DMS79 (cell line): ENCODE measurements at regions not wholly inside any gene's neighbourhood (a gene's known extent, or its start where the extent isn't known, plus 50 kb on each side); places are given as distances from the start of the nearest gene placed in this dataset.
"Not testable (repeated sequence)": the region's sequence is repeated elsewhere in the genome, so short reads cannot be mapped to it uniquely, and the experiment has no call there.

Experiments
- DNase-seq: peaks from one replicate; lab custom pipeline; 2025; lab: John Stamatoyannopoulos, UW

DNA sequence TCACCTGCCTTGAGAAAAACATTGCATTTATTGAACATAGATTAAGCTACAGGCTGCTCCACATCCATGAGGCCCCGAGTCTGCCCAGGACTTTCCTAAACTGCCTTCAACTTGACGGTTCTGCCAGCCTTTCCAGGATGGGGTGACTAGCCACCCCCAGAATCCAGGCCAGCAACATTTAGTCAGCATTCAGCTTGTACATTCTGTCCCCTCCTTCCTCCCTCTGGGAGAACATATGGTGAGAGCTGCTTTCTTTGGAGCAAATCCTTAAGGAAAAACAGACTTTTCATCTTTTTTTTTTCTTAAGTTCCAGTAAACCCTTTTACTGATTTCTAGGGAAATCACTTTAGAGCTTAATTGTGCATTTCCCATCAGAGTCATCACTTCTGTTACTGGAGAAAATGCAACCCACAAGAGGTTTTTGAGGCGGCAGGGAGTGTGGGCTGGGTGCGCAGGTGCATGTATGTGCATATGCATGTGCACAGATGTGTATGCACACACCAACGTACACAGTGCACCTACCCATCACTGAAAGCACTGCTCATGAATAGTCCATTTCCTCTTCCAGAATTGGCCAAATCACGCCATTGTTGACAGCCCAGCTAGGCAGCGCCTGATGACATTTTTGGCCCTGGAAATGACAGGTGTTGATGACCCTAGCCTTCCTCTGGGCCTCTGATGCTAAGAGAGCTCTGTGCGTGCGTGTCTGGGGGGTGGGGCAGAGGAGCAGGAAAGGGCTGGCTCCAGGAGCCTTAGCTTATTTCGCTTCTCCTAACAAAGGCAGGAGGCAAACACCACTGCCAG is 145.6 kb downstream of the HSD17B3 start:
- no peak for DNase-seq

DNA sequence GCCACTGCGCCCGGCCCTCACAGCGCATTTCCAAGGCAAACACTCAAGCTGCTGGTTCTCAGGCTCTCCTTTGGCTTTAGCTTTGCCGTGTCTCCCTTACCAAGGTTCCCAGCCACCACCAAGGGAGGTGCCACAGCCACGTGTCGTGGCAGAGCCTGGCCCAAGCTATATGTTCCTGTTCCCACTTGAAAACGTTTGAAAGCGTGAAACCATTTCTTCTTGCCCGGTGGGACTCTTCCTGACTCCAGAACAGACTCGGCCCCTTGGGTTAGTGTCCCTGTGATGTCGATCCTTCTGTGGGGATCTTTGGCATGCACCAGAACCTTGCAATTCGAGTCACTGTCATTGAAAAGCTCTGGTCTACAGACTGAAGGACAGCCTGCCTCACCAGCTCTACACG is 147.9 kb downstream of the HSD17B3 start:
- no peak for DNase-seq

DNA sequence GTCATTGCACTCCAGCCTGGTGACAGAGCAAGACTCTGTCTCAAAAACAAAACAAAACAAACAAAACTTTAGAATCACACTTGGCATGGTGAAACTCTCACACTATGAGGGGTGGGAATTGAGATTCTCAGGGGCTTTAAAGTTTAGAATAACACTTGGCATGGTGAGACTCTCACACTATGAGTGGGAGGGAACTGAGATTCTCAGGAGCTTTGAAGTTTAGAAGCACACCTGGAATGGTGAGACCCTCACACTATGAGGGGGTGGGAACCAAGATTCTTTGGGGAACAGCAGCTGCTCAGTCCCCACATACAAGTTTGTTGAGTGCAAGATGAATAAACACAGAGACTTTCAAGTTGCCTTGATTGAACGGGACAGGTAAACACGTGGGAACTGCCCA is 149.4 kb downstream of the HSD17B3 start:
- DNase-seq: no peak

DNA sequence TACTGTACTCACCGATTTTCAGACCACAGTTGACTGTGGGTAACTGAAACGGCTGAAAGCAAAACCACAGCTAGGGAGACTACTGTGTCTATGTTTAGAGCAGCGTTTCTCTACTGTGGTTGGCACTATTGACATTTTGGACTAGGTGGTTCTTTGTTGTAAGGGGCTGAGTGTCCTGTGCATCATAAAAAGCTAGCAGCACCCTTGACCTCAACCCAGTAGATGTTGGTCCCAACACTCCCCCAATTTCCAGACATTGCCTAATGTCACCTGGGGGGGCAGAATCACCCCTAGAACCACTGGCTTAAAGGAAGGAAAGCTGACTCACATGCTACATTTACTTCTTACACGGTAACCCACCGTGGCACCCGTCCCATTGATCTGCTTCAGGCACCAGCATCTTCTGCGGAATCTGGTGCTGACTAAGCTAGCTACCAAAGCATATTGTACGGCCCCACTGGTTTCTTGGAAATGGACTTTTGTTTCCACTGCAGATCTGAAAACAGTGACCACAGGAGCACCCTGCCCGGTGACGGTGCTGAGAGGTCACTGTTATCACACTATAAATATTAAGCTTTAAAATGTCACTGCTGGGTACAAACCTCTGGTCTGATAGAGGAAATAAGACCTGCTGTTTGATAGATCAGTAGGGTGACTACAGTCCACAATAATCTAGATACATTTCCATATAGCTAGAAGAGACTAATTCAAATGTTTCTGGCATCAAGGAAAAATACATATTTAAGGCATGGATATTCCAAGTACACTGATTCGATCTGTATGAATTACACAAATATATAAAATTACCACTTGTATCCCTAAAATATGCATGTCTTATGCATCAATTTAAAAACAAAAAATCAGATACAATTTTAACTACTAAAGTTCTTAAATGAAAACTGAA is 151.4 kb downstream of the HSD17B3 start:
- no peak for DNase-seq

DNA sequence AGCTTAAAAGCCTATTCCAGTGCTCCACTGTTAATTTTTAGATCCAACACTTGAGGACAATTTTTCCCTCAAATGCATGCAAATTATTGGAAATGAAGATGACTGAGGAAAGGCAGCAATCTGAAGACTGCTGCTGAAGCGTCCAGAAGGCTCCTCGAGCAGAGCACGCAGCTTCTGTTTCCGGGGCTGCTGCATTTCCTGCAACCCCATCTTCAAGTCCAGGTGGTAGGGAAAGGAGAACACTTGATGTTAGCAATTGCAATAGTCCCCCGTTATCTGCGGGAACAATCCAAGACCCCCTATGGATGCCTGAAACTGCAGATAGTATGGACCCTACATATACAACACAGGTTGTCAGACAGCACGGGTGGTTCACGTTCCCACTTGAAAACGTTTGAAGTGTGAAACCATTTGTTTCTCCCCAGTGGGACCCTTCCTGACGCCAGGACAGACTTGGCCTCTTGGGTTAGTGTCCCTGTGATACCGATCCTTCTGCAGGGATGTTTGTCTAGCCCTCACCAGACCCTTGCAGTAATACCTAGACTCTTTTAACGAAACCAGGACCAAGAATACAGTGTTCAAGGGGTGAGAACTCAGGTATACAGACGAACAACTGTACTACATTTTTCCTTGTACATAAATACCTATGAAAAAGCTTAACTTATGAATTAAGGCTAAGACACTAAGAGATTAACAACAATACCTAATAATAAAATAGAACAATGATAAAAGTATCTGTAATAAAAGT is 152.3 kb downstream of the HSD17B3 start:
- no peak for DNase-seq

DNA sequence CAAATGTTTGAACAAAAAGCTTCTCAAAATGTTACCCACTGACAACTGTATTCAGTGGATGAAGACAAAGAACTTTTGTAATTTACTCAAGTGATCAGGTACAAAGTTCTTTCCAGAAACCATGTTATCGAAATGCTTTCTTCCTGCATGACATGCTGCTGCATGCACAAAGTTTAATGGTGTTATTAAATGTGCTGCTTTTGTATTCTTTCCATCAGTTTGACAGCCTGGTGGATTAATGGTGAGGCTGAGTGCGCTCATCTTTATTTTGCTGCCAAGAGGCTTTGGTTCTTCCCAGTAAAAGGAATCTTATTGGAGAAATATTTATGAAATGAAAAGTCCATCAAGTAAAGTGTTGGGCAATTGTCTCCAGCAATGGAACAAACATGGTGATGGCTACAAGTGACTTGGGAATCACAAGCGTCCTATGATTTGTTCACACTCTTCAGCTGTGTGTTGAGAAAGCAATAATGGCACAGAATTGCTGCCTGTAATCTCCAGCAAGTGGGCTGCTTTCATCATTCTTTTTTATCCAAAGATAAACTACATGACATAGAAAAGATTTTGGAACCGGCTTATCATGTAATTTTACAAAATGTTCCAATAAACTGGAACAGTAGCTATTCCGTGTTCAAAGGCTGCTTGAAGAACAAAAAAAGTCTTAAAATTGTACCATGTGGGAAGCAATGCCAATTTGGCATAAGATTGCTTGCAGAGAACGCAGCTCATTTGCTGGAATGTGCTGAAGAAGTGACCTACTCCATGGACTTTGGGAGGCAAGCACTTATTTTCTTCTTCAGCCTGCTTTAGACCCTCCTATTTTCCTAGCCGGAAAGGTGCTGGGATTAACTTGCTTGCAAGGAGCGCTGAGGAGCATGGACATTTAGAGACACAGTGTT is 153.1 kb downstream of the HSD17B3 start:
- no peak for DNase-seq

- DNase-seq: not testable (repeated sequence)
Measured at GRCh38 chr9:96147029-96147428, 154.9 kb downstream of the HSD17B3 start.

DNA sequence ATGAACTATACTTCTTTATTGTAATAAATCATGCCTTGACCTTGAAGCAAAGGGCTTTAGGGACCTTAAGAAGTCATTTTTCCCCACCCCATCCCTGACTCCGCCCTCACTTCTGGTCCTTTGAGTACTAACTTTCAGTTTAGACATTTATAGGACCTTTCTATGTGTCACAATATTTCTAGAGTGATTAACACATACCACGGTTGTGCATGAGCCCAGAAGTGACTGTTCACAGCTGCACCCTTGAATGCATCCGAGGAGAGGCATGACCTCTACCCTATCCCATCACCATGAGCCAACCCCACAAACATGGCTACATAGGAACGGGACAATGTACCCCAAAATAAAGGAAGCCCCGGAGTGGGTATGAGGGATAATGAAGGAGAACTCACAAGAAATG is 160.3 kb downstream of the HSD17B3 start:
- DNase-seq: no peak

- no peak for DNase-seq
Measured at GRCh38 chr9:96141128-96141474, 160.9 kb downstream of the HSD17B3 start.

- DNase-seq: no peak
Measured at GRCh38 chr9:96140296-96141127, 161.5 kb downstream of the HSD17B3 start.

- DNase-seq: peak; percentile 36
Measured at GRCh38 chr9:96139592-96140295, 162.2 kb downstream of the HSD17B3 start.

GRCh38 chr9:96138616-96139015 is 163.4 kb downstream of the HSD17B3 start:
- DNase-seq: no peak

GRCh38 chr9:96137671-96138429 is 164.1 kb downstream of the HSD17B3 start:
- DNase-seq: no peak

GRCh38 chr9:96136992-96137670 is 164.8 kb downstream of the HSD17B3 start:
- DNase-seq: no peak

DNA sequence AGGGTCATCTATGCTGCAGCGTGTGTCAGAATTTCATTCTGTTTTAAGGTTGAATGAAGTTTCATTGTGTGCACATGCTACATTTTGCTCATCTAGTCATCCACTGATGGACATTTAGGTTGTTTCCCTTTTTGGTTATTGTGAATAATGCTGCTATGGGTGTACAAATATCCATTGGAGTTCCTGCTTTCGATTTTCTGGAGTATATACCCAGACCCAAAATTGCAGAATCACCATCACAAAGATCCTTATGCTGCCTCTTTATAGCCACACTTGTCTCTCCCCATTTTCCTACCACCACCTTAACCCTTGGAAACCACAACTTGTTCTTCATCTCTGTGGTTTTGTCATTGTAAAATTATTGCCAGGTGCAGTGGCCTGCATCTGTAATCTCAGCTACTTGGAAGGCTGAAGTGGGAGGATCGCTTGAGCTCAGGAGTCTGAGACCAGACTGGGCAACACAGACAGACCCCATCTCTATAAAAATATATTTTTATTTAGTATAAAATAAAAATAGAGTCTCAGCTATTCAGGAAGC is 166.2 kb downstream of the HSD17B3 start:
- DNase-seq: no peak

- no peak for DNase-seq
Measured at GRCh38 chr9:96135076-96135752, 166.8 kb downstream of the HSD17B3 start.

GRCh38 chr9:96133321-96134021 is 168.5 kb downstream of the HSD17B3 start:
- DNase-seq: no peak
